Sigmoid colon (tissue), 4 donors: ENCODE measurements at regions not wholly inside any gene's neighbourhood (a gene's known extent, or its start where the extent isn't known, plus 50 kb on each side); places are given as distances from the start of the nearest gene placed in this dataset.

Source experiments
- CTCF ChIP-seq, 4 experiments: fragments of 450-650 bp in 3 of 4; fragments of 200-600 bp in 1 of 4; IDR thresholded peaks; one replicate each; pipeline ENCODE4 v1.5.1; 2016 to 2019; ENCODE audit warnings: antibody characterized with exemption in 4 of 4, mild to moderate bottlenecking in 3 of 4, moderate library complexity in 2 of 4
- POLR2A ChIP-seq, 2 donors: fragments of 450-650 bp; IDR thresholded peaks; one replicate each; pipeline ENCODE4 v1.6.1; 2016; ENCODE audit warnings: antibody characterized with exemption in 2 of 2, mild to moderate bottlenecking in 2 of 2, moderate library complexity in 2 of 2
- POLR2AphosphoS5 ChIP-seq, 4 donors: sonication (generic); formaldehyde crosslinking; IDR thresholded peaks; one replicate each; pipeline ENCODE4 v1.6.1; 2017; ENCODE audit warnings: antibody characterized with exemption in 4 of 4

GRCh38 chr2:240219208-240219890 is 78.9 kb upstream of the OTOS start:
- TF ChIP-seq CTCF (IDR thresholded peaks at IDR 0.05): no peak
- no peak for TF ChIP-seq POLR2A (IDR thresholded peaks at IDR 0.05)
- TF ChIP-seq POLR2AphosphoS5 (IDR thresholded peaks at IDR 0.05): no peak
